GM18517 (cell line): ENCODE measurements at regions not wholly inside any gene's neighbourhood (a gene's known extent, or its start where the extent isn't known, plus 50 kb on each side); places are given as distances from the start of the nearest gene placed in this dataset.
"Not testable (repeated sequence)": the region's sequence is repeated elsewhere in the genome, so short reads cannot be mapped to it uniquely, and the experiment has no call there.

ENCODE experiments used
- ATAC-seq: cut with Tn5 transposase; IDR thresholded peaks from one replicate; pipeline ENCODE4 v1.9.1; 2021; ENCODE audit warnings: mild to moderate bottlenecking, moderate library complexity; ENCODE audit not compliant: unreplicated experiment

DNA sequence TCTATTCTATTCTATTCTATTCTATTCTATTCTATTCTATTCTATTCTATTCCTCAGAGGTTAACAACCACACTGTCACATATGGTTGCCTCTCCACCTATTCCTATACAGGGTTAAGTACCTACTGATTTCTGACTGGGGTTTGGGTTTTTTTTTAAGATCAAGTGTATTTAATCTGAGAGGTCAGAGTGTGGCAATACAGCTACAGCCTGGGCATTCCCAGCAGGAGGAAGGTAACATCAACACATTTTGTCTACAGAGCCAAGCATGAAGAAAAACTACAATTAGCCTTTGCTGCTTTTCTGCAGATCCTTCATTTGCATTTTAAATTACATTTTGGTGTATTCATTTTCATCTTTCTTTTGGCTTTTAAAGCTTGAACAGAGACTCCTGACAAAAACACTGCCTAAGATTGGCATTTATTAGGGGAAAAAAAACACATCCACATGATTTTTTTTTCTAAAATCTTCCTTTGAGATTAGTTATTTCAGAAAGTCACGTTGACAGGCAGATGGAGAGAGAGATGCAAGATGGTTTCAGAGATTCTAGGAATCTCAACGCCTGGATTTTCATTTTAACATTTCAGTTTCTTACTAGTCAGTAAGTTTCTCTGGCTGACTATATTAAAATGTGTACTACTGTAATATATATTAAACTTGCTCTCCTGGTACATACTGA lies 255.9 kb upstream of the TET2 start:
- no peak for ATAC-seq

DNA sequence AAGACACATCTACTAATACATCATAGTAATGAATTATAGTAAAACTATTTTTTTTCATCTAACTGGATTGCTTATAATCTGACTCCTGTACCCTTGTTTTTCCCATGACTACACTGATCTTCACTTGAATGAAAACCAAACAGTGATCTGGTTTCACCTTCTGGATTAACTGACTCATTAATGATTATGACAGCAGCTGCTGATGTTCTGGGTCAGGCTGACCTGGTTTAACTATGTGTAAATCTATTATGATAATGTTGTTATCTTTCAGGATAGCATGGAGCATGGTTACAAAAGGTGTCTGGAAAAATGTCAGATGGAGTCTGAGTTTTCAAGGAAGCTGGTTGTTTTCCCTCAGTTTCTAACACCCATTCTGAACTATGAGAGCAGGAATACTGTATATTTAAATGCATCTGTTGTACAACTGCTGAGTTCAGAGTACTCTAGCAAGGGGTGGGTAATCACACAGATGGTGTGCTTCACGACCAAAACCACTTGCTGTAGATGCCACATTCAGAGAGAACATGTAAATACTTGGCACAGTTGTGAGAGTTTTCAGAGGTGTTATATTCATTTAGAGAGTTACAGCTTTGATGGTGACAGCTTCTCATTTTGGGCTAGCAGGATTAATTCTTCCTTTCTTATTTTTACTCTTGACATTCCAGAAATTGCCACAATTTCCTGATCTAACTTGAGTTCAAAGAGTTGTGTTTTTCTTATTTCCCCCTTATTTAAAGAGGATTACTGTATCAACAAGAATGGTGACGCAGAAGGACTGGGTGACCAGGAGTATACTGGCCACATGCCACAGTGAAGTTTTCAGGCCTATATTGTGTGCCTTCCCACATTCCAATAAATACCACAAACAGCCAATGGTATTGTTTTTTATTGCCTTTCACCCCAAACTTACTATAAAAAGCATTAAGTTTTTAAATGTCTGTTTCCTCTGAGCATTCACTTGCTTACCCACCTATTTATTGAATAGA lies 249.7 kb upstream of the TET2 start:
- ATAC-seq: peak; percentile 49

DNA sequence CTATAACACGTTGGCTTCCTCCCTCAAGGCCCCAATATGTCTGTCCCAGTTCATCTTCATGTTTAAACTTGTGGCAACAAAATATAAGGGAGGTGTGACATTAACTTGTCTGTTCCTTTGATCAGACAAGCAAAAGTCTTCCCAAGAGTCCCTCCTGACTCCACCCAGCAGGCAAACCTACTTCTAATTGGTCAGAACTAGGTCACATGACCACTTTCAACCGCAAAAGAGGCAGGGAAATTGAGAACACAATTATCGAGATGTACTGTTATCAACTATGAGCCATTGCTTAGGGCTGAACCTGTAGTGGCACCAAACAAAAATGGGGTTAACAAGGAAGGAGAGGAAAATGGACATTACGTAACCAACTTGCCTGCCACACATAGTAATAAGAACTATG lies 246.8 kb upstream of the TET2 start:
- no peak for ATAC-seq

DNA sequence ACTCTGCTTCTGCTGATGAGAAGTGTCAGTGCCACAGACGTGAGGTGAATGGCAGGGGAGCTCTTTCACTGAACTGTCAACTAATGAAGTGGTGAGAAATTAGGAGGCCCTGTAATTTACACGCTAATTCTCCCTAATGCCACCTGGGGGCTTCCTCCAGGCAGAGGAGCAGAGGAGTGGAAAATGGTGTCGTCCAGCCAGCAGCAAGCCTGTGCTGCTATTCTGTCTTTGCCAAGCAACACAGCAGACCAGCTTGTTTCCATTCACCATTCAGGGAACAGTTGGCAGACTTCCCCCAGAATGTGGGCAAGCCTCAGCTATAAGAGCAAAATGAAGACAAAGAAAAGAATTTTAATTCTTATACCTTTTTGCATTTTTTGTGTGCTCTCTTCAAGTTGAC lies 245.2 kb upstream of the TET2 start:
- no peak for ATAC-seq

DNA sequence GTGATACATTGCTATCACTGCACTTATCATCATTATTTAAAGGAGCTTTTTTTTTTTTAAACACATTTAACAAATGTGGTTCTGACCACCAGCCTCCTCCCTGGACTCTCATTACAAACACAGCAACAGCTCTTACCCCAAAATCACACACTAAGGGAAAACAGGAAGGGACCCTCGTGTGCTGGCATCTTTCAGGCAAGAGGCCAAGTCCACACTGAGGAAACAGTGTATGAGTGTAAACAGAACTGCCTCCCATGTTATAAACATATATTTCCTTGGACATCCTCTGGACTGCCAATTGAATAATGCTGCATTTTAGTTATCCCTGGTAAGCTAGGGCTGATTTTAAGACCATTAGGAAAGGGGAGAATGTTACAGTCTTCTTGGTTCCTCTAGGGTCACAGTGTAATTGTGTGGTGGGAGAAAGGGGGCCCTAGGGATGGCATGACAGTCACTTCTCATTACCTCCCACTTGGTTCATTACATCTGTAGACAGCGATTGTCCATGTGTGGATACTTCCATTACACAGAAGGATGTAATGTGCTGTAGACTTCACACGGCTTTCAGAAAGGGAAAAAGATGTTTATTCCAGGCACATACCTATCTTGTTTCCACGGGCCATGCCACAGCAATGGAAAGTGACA lies 244.6 kb upstream of the TET2 start:
- no peak for ATAC-seq

DNA sequence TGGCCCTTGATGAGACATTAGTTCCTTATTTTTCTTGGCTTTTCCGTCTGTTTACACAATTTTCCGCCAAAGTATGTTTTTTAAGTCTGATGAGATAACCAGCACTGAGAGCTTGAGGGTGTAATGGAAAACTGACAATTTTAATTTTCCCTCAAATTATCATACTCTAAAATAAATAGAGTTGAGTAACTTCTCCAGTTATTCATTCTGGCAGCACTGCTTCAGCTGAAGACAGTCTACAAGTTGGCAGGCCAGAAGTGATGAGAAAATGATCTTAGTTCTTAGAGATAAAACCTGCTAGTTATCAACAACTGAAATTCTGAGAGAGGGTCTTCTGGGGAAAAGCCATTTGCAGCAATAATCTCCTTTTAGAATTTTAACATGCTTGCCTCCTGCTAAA lies 241.6 kb upstream of the TET2 start:
- no peak for ATAC-seq

DNA sequence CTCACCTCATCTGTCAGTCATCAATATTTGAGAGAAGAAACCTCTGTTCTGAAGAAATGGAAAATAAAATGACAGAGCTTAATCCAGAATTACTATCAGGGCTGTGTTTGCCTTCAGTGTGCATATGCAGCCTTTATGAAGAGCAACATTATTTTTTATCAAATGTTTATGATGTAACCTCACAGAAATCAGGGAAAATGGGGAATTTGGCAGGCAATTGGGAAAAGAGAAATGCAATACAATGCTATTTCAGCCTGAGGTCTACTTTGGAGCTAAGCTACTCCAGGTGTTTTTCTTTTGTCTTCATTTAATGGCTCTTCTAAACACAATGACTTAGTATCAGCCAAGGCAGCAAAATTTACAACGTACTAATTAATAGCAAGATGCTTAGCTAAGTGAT lies 241.1 kb upstream of the TET2 start:
- ATAC-seq: no peak

DNA sequence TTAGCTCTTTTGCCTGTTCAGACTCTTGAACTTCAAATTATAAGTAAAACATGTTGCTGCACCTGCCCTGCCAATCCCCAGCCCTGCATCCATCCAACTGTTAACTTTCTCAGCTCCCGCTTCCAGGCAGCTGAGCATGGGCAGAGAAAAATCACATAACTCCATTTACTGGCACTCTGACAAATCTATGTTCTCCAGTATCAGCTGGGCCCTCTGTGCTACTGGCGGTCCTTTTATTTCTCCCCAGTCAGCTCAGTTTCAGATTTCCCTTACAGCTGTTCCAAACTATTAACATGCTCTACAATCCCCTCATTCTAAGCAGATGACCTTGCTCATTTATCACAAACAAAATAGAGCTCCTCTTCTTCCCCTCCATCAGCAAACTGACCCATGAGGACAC lies 240.4 kb upstream of the TET2 start:
- ATAC-seq: no peak

DNA sequence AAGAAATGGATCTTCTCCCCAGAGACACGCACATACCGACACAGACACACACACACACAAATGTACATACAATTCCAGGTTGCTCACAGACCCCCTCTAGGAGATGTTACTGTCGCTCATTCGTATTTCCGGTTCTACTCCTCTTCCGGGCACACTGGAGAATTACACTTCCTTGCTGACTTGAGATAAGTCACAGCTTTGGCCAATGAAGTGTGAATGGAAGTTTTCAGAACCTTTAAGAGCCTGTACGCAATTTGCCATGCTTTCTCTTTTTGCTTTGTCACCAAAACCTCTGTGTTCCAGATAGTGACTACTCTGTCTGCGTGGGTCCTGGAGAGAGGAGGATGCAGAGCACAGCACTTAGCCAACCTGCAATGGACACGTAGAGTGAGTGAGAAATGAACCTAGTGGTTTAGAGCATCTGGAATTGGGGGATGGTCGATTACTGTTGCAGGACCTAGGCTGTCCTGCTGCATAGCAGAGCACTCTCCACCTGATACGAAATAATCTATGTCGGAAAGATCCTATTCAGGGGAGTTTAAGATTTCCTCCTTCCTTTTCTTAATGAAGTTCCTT lies 239.5 kb upstream of the TET2 start:
- ATAC-seq: no peak

DNA sequence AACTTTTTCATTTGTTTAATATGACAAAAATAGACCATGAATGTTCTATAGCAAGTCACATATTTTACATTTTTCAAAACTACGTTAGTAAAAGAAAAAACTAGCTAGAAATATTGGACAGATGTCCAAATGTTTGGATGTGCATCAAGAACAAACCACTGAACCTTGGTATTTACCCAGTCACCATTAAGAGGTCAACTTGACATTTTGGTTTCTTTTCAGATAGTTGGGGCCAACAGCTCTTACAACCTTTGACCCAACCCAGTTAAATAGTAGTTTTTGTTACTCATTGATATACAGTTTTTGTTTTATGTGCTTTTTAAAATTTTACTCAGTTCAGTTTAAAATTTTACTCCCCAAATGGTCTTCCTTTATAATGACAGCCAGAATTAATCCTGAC lies 238.7 kb upstream of the TET2 start:
- no peak for ATAC-seq

DNA sequence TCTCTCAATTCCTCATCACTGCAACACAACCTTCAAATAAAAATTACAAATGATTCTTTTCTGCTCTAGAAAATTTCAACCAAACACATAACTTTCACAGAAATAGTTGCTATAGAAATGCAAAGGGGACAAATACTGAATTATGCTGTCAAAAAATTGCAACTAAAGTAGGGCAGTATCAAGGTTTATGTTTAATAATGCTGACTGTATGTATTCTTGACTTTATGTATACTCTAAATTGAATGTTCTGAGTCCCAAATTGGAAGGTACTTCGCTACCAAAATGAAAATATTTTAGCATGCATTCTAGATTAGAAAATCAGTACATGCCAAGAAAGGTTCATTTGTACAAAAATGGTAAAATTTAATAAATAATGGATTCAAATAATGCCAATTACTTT lies 237.3 kb upstream of the TET2 start:
- no peak for ATAC-seq

DNA sequence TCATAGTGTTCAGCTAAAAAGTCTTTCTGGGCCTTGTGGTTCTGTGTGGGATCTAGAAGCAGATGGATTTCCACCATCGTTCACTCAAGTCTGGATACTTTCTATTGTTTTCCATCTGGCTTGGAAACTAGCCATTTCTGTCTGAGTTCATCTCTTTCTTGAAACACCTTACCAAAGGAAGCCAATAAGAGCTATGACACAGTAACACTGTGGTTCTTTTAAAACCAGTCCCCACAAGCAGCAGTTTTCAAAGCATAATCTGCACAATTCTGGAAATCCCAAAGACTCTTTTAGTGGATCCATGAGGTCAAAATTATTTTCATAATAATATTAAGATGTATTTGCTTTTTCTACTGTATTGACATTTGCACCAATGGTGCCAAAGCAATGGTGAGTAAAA lies 234.2 kb upstream of the TET2 start:
- ATAC-seq: no peak

DNA sequence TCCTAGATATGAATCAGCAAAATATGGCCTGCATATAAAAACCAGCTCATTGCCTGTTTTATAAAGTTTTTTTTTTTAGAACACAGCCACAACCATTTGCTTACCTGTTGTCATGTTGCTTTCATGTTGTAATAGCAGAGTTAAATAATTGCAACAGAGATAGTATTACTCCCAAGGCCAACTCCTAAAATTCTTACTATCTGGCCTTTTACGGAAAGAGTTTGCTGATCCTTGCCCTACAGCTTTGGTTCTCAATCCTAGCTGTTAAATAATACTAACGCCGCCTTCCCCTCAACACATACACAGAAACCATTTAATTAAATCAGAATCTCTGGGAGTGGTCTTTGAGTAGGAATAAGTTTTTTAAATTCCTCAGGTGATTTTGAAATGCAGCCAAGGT lies 231.3 kb upstream of the TET2 start:
- ATAC-seq: no peak

DNA sequence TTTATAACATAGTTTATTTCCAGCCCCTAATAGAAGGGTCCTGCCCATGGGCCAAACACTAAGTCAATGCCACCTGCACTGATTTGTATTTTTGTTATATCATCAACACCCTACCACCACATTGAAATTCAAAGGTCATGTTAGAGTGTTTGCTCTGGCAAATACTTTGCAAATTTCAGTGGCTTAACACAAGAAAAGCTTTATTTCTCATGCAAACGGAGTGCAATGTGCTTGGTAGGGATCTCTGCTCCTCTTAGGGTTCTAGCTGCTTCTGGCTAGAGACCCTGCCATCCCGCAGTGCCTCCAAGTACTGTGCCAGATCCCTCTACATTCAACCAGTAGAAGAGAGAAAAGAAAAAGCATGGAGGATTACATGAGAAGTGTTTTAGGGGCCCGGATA lies 230.8 kb upstream of the TET2 start:
- no peak for ATAC-seq

DNA sequence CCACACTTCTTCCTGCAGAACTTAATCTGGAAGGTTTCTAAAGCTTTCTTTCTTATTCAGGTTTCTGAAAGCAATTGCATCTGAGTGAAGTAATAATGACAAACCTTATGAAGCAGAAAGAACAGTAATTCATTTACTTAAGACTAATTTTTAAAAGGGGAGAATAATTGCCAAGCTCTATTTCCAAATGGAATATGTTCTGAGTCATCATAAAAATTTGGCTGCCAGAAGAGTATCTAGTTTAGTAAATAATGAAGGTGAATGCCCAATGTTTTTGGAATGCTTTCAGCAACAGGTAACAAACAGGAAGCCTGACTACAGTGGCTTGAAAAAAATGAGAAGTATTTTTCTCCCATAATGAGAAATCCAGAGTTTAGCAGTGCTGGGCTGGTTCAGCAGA lies 227.3 kb upstream of the TET2 start:
- no peak for ATAC-seq

DNA sequence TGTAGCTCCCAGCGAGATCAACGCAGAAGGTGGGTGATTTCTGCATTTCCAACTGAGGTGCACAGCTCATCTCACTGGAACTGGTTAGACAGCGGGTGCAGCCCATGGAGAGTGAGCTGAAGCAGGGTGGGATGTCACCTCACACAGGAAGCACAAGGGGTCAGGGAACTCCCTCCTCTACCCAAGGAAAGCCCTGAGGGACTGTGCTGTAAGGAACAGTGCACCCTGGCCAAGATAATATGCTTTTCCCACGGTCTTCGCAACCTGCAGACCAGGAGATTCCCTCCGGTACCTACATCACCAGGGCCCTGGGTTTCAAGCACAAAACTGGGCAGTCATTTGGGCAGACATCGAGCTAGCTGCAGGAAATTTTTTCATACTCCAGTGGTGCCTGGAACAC lies 216.4 kb upstream of the TET2 start:
- no peak for ATAC-seq

DNA sequence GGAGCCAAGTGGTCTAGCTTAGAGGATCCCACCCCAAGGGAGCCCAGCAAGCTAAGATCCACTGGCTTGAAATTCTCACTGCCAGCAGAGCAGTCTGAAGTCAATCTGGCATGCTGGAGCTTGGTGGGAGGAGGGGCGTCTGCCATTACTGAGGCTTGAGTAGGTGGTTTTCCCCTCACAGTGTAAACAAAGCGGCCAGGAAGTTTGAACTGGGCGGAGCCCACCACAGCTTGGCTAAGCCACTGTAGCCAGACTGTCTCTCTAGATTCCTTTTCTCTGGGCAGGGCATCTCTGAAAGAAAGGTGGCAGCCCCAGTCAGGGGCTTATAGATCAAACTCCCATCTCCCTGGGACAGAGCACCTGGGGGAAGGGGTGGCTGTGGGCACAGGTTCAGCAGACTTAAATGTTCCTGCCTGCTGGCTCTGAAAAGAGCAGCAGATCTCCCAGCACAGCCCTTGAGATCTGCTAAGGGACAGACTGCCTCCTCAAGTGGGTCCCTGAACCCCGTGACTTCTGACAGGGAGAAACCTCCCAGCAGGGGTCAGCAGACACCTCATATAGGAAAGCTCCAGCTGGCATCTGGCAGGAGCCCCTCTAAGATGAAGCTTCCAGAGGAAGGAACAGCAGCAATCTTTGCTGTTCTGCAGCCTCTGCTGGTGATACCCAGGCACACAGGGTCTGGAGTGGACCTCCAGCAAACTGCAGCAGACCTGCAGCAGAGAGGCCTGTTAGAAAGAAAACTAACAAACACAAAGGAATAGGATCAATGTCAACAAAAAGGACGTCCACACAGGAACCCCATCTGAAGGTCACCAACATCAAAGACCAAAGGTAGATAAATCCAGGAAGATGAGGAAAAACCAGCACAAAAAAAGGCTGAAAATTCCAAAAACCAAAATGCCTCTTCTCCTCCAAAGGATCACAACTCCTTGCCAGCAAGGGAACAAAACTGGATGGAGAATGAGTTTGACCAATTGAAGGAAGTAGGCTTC lies 215.6 kb upstream of the TET2 start:
- not testable (repeated sequence) for ATAC-seq

DNA sequence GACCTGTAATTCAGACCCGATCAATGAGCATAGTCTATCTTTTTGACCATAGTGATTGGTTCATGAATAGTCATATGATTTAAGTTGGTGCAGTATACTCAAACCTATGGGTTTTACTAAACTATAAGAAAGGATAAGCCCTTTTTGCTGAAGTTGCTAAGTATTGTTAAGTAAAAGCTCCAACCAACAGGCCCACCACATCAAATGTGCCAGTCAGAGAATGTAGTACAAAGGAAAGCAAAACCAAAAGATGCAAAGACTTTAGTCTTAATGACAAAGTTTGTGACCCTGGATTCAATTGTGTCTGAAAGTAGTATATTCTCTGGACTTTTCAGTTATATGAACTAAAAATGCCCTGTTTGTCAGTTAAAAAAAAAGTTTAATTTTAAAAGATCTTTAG lies 208.1 kb upstream of the TET2 start:
- no peak for ATAC-seq

DNA sequence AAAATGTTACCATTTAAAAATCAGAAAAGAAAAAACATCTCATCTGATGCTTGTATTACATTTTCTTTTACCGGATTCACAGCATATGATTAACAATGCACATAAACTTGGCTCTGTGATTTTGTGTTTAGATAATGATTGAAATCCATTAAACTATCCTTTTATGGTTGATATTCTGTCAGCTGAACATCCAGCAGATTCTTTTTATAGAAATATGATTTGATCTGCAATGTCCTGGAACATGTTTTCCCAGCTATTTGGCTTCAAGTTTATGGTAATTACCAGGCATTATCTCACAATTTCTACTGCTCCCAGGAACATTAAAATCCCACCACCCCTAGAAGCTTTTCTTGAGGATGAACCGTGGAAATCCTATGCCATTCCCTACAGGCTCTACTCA lies 205.7 kb upstream of the TET2 start:
- no peak for ATAC-seq

DNA sequence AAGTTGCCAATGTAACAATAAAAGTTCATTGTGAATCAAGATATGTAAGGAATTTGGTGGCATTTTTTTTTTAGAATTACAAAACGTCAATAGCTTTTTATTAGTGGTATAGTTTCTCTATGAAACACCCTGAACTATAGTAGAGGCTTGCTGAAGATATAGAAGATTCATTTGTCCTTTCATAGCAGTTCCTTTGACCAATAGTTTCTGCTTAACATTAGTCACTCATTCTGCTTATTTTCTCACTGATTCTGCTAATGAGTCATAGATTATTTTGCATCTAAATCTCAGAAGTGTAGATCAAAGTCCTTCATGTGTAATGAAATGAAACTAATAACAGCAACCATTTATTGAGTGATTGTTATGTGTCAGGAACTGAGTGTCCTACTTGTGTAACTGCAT lies 205.0 kb upstream of the TET2 start:
- ATAC-seq: peak; percentile 80
